NCI-H526 (cell line): ENCODE measurements at regions not wholly inside any gene's neighbourhood (a gene's known extent, or its start where the extent isn't known, plus 50 kb on each side); places are given as distances from the start of the nearest gene placed in this dataset.

Experiments
- DNase-seq, 2 experiments: peaks; one replicate each; lab custom pipeline; 2025; lab: John Stamatoyannopoulos, UW

DNA sequence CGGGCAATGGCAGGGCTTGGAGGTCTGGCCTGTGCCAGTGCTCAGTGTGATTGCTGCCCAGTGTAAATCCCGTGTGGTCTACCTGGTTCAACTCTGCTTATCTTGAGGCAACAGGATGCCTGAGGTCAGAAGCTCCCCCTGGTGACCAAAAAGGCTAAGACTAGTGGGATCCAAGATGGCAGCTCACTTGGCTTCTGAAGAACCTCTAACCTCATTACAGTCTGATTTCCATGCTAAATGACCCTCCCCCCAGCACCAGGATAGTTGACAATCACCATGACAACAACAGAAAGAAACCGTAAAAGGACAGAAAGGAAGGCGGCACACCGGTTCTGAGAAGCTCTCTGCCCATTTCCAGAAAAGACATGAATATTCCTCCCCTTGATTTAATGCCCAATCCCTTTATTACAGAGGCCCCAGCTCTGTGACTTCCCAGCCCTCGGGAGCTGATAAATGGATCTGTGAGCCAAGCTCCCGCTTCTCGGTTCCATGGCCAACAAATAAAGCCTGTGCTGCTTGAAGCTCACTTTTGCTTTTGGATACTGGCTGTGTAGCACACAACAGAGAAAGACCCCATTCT lies 398.4 kb downstream of the CTTN start:
- peak in 1 of 2 experiments; percentile 47 for DNase-seq

DNA sequence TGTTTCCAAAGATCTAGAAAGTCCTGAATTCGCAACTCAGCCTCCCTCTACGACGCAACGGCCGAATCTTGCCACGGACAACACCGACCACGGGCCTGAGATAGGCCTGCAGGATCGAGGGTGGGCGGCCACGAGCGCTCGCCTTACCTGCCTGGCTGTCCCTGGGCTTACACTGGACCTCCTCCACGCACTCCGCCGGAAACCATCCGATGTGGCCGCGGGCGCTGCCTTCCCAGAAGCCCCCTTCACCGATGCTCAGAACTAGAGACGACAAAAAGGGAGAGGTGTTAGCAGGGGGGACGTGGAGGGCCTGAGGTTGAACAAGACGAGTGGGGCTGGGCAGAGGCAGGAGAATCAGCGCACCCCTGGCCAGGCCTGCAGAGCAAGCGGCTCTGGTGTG lies 400.0 kb downstream of the CTTN start:
- DNase-seq, result no peak

DNA sequence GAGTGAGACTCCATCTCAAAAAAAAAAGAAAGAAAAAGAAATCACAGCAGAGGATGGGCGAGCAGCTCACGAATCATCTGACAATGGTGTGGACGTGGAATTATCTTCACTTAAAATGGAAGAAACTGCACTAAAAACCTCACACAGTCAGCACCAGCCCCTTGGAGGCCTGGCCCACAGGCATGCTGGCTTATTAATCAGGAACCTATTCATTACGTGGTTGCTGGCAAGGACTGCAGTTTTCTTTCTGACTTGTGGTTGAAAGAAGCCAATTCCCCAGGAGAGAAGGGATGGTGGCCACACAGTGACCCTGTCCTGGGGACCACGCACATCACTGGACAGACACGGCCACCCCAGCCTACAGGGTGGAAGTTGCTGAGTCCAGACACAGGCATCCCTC lies 401.1 kb downstream of the CTTN start:
- DNase-seq, result no peak

DNA sequence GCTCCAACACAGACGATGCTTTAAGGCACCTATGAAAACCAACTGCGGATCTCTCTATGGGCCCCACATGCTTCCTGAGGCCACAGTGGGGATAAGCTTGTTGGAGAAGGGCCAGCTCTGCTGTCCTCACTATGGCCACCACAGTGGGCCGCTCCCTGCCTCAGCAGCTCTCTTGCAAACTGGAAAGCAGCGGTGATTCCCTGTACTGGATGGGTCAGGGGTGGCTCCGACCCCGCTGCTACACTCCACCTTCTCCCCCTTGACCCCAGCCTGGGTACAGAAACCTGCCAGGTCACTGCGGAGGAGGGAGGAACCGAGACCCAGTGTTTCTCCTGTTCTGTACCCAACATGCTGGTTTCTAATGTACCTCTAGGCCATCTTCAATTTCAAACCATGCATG lies 403.9 kb downstream of the CTTN start:
- no peak for DNase-seq

DNA sequence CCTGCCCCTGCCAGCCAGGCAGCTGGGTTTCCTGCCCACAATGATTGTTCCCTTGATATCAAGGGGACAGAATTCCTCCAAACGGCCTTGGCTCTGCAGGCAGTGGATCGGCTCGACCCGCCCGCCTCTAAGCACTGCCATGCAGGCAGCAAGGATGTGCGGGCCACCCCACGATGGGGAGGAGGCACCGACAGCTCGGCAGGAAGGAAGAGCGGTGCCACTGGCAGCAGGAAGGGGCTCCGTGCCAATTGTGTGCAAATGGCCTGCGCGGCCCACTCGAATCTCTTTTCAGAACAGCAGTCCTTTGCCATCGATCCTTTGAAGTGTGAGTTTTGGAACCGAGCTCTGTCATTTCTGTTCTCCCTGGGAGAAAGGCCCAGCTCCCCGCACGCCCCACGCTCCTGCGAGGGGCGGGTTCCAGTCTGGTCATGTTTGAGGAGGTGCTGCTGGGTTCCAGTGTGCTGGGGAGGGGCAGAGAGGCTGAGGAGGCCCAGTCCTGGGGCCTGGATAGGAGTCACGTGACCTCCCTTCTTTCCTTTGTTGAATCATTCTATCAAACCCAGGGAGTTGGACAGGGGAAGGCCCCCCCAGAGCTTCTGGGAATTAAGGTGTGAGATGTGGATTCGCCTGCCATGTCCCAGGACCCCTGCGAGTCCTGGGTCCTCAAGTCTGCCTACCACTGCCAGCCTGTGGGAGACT lies 406.0 kb downstream of the CTTN start:
- DNase-seq, result no peak

DNA sequence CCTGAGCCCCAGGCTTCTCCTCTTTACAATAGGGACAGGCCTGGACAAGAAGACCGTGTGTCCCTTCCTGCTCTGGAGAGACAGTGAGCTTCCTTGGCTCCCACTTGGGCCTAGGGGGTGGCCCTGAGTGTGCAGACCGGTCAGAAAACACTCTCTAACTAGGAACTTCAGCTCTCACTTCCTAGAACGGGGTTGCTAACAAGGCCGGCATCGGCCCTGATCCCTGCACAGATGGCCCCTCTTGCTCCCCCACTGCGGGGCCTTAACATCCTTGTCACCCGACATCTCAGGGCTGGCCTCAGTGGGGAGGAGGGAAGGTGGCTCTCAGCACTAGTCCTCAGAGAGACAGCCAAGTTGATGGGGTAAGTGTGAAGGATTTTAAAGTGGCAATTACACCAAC lies 406.9 kb downstream of the CTTN start:
- no peak for DNase-seq

DNA sequence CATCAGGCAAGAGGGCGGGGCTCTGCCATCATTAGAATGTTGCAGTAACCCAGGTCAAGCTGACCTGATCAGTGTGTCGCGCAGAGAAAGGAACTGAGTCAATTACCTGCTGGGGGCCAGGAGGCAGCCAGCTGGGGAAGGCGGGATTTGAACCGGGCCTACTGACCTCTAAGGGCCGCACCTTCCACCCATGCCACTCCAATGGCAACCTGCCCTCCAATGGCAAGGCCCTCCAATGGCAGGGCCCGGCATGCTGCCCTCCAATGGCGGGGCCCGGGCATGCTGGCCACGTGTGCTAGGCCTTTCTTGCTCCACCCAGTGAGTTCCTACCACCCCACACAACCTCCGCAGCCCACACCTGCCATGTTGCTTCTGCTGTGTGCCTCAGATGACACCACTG lies 407.6 kb downstream of the CTTN start:
- no peak for DNase-seq

DNA sequence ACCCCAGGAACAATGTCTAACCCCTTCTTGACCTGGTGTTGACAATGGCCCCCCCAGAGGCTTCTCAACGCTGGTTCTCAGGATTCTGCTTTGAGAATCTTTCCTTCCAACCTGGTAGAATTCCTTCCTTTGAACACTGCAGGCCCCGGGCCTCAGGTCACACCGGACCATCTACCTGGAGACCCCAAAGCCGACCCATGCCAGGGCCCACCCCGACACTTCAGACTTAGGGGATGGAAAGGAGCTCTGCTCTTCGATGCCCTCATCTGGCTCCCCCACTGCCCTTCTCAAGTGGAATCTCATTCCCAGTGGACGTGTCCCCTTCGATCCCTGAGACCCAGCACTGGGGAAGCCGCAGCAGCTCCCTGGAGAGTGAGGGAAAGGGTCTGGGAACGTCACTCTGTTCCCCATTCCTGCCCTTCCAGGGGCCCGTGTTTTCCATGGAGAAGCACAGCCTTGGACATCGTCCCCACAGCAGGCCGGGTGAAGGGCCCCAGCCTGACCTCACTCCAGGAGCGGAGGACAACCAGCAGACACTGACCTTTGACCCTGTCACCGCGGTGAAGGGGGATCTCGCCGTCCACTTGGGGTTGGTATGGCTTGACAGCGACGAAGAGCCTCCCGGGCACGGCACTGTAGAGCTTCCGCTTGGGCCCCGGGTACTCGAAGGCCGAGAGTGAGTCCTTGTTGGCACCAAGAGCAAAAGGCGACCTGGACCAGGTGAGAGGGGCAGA lies 408.3 kb downstream of the CTTN start:
- no peak for DNase-seq

DNA sequence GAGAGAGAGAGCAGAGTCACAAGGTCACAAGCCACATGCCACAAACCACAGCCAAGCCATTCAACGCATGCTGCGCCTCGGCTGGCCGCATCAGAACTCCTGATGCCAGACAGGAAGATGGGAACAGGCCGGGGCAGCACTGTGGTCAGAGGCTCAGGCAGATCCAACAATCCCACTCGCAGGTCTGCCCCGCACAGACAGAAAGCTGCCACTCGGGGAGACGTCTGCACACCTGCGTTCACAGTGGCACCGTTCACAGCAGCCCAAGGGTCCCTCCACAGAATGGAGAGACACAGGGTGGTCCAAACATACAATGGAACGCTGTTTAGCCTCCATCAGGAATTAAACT lies 408.8 kb downstream of the CTTN start:
- no peak for DNase-seq

DNA sequence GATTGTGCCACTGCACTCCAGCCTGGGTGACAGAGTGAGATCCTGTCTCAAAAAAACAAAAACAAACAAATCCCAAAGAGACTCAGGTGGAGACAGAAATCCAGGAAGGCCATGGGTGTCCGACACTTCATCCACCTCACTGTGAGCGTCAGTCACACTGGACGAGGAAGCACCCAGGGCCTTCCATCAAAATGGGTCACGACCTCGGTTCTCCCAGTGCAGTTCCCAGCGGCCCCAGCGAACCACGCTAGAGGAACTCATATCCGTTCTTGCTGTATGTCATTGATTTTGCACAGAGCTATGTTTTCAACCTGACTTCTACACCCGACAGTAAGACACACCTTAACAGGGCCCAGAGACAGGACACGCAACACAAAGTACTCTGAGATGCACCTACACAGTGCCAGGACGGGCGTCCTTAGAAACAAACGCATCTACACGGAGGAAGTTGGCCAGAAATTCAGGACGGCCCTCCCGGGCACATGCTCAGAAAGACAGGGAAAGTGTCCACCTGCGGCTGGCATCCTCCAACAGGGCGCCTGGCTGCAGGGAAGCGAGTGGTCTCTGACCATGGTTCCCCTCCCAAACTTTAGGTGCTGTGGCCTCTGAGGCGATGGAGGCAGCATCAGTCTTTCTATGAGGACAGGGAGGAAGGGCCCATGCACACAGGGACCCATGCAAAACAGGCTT lies 410.5 kb downstream of the CTTN start:
- no peak for DNase-seq

DNA sequence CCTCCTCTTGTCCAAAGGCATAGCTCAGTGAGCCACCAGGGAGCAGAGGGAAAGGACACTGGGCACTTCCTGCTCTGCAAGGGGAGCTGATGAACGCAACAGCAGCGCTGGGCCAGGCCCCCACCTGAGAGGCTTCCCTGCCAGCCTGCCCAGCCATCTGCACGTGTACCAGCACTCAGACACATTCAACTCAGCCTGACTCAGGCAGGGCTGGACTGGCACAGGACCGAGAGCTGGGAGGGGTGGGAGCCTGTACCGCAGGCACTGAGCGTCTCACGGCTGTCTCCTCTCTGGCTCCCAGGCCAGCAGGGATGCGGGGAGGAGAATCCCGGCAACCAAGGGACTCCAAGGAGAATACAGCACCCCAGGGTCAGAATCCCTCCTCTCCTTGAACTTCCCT lies 411.8 kb downstream of the CTTN start:
- no peak for DNase-seq

DNA sequence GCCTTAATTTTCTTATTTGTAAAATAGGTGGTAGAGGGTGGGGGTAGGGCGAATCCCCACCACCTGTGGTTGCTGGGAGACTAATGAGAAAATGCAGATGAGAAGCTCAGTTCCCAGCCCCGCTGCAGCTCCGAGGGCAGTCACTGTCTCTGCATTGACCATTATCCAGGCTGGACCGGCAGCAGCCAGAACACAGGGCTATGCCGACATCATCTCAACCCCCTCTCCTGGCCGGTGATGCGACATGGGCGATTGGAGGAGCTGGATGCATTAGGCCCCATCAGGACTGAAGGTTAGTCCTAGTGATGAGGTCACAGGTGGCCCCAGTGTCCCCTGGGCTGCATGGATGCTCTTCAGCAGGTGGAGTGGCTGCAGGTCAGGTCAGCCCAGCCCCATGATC lies 412.4 kb downstream of the CTTN start:
- peak in 1 of 2 experiments; percentile 18 for DNase-seq

DNA sequence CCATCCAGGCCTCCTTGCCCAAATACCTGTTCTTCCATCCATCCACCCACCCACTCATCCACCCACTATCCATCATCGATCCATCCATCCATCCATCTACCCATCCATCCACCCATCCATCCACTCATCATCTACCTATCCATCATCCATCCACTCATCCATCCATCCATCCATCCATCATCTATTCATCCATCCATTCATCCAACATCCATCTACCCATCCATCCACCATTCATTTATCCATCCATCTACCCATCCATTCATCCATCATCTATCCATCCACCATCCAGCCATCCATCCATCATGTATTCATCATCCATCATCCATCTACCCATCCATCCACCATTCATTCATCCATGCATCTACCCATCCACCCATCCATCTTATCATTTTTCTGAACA lies 413.2 kb downstream of the CTTN start:
- no peak for DNase-seq

DNA sequence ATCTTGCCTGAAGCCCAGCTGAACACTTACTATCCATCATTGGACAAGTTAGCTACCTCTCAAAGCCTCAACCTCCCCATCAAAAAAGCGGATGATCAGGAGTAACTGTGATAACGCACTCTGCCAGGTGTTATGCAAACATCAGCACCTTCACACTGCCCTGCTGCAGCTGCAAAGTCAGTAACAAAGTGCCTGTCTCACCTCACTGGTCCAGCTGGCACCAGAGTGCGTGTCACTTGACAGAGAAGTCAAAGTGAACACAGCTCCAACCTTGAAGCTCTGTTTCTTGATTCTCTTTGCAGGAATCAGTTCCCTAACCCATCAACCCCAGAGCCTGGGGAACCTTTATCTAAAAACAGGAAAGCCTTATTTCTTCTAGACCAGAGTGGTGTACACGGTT lies 413.6 kb downstream of the CTTN start:
- DNase-seq, result peak in 1 of 2 experiments; percentile 21

DNA sequence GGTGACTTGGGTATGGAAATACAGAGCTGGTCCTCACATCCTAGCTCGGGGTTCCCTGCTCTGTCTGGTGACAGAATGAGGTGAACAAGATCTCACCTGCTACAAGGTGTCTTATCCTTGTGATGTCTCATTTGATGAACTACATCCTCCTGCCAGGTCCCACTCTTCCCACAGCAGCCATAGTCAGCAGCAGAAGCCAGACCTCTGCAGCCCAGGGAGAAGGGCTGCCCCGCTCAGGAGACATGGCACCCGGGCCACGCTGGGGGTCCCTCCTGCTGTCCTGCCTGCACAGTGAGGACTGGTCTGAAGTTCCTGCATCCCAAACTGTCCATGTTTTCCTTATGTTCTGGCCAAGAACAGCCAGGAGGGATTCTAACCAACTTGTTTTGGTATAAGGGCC lies 414.1 kb downstream of the CTTN start:
- DNase-seq, result no peak

DNA sequence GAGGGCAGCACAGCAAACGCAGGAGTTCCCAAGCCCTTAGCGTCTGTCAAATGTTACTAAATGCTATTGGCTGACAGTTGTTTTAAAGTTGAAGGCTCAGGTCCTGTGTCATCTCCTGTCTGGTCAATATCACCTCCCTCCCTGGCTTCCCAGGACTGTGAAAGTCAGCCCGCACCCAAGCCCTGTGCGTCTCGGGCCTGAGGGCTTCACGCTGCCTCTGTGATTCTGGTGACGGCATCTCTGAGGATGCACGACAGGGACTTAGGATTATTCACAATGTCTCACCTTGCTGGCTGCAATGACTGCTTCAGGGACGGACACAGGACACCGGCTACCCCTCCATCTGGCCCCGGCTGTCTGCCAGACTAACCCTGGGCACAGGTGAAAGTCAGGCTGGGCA lies 415.3 kb downstream of the CTTN start:
- DNase-seq, result no peak

DNA sequence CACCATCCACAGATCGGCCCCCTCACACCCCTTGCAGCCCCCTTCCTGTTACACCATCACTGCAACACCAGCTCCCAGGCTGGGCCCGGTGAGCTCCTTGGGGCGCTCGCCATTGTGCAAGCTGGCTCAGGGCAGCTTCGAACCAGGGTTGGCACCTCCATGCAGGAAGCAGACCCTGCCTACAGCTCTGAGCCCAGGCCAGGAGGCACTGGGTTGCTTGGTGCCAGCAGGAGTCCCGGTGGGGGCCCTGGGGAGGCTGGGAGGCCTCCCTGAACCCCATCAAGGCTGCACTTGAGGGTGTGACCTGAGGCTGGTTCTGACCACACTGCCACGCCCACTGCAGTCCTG lies 417.1 kb downstream of the CTTN start:
- DNase-seq, result no peak

DNA sequence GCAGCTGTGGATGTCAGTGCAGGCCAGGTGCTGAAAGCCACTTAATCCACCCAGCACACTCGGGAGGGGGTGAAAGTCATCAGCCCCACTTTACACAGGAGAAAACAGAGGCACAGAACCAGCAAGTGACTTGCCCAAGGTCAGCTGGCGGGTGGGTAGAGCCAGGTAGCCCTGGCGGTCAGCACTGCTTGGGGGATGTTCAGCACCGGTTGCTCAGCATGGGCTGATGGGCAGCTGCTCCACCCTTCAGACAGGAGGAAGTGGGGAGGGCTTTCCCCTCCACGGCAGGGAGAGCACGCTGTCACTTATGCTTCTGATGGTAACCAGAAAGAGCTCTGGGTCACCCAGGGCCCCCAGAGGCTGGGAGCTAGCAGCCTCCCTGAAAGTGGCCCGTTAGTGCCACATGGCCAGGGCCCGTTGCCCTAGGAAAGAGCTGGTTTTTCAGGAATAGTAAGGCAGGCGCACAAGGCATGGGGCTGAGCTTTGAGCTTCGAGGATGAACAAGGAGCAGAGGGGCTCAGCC lies 417.9 kb downstream of the CTTN start:
- no peak for DNase-seq

DNA sequence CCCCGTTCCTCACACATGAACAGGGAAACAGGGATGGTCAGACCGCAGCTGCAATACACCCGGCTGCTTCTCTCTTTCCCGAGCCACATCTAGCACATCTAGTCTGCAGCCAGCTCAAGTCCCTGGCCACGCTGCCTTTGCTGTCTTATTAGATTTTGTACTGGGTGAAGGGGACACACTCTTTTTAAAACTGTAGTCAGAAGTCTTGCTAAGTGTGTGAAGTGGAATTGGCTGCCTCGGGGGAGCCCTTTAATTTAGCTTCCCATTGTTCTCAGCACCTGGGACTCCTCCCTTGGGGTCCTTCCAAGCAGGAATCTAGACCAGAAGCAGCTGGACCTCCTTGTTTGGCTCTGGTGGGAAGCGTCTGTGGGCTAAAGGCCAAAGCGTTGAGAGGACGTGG lies 420.0 kb downstream of the CTTN start:
- DNase-seq, result no peak

DNA sequence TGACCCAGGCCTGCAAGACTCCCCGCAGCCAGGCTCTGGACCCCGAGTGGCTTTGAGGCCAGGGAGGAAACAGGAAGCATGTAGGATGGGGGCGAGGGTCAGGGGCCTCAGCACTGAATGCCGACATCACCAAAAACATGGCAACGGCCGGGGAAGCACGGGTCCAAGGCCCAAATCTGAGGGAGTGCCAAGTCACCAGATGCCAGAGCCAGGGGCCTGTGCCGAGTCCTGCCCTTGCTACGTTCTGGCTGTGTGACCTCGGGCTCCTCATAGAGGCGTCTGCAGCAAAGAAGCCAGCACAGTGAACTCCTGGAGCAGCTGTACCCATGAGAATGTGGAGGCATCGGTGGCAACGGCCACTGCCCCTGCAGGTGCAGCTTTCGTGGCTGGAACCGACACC lies 420.7 kb downstream of the CTTN start:
- no peak for DNase-seq

DNA sequence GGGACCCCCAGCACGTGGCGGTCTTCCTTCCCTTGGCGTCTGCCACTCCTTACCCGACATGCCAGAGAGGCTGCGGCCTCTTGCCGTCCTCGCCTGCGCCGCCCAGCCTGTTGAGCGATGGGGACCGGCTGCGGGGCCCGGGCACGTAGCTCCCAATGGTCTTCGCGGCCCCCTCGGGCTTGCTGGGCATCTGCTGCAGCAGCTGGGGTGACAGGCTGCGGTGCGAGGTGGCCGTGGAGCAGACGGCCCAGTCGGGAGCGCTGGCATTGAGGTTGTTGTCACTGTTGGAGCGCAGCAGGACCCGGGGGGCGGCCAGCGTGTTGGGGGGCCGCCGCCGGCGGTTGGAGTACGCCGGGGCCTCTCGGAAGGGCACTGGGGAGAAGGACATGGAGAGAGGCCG lies 422.0 kb downstream of the CTTN start:
- no peak for DNase-seq

DNA sequence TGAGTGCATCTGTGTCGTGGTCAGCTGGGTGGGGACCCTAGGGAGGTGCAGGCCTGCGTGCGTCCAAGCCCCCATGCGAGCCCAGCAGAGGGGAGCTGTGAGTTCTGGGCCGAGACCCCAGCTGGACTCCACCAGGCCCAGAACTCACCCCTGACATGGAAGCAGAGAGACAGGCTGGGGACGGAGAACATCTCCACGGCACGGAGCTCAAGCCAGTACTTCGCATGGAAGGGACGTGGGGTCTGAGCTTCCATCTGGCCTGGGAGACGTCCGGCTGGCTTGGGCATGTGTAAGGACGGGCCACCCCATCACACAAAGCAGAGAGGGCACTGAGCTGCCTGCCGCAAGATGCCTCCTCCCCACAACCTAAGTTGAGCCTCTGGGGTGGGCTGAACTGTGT lies 422.4 kb downstream of the CTTN start:
- DNase-seq, result no peak

DNA sequence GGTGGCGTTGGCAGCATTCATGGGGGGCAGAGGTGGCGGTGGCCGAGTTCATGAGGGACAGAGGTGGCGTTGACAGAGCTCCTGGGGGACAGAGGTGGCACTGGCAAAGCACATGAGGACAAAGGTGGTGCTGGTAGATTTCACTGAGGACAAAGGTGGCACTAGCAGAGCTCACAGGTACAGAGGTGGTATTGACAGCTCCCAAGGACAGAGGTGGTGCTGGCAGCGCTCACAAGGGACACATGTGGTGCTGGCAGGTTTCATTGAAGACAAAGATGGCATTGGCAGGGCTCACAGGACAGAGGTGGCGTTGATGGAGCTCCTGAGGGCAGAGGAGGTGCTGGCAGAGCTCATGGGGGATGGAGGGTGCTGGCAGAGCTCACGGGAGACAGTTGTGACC lies 425.4 kb downstream of the CTTN start:
- DNase-seq, result no peak
